GM12878 (cell line): ENCODE measurements at regions not wholly inside any gene's neighbourhood (a gene's known extent, or its start where the extent isn't known, plus 50 kb on each side); places are given as distances from the start of the nearest gene placed in this dataset.

Source experiments
- CREM ChIP-seq: IDR thresholded peaks from 2 replicates; pipeline ENCODE4 v1.6.1; 2014; ENCODE audit warnings: antibody characterized with exemption, low read depth
- EZH2 ChIP-seq: IDR thresholded peaks from 2 replicates; pipeline ENCODE4 v1.6.1; 2012; ENCODE audit warnings: low read depth, mild to moderate bottlenecking, control low read depth, inconsistent platforms, low read length, borderline replicate concordance; ENCODE audit not compliant: control insufficient read depth
- MYC ChIP-seq: IDR thresholded peaks from 2 replicates; pipeline ENCODE4 v1.6.1; 2011; ENCODE audit warnings: mild to moderate bottlenecking, low read length, moderate library complexity, inconsistent platforms; ENCODE audit not compliant: insufficient read depth, insufficient replicate concordance, insufficient read length, severe bottlenecking
- NR2C2 ChIP-seq: IDR thresholded peaks from 2 replicates; pipeline ENCODE4 v1.6.1; 2011; ENCODE audit warnings: borderline replicate concordance, low read depth; ENCODE audit not compliant: control insufficient read depth, insufficient read length
- PAX5 ChIP-seq: IDR thresholded peaks from 2 replicates; pipeline ENCODE4 v1.6.1; 2011; ENCODE audit warnings: low read depth, low read length, borderline replicate concordance
- RCOR1 ChIP-seq: conservative IDR thresholded peaks from 2 replicates; pipeline ENCODE4 v1.6.1; 2012; ENCODE audit warnings: low read depth, low read length, improper control_type of control experiment
- SIN3A ChIP-seq: IDR thresholded peaks from 2 replicates; pipeline ENCODE4 v1.6.1; 2012; ENCODE audit warnings: low read depth, low read length, improper control_type of control experiment
- SIX5 ChIP-seq: IDR thresholded peaks from 2 replicates; pipeline ENCODE4 v1.6.1; 2011; ENCODE audit warnings: mild to moderate bottlenecking, low read depth, low read length, moderate library complexity; ENCODE audit not compliant: severe bottlenecking
- SMAD1 ChIP-seq: fragments of 450-650 bp; IDR thresholded peaks from 2 replicates; pipeline ENCODE4 v1.6.1; 2018; ENCODE audit warnings: mild to moderate bottlenecking, low read depth; ENCODE audit not compliant: partially characterized antibody
- STAT1 ChIP-seq: fragments of 450-650 bp; conservative IDR thresholded peaks from 2 replicates; pipeline ENCODE4 v1.6.1; 2014; ENCODE audit warnings: antibody characterized with exemption, mild to moderate bottlenecking
- ZBED1 ChIP-seq: IDR thresholded peaks from 2 replicates; pipeline ENCODE4 v1.6.1; 2016; ENCODE audit warnings: borderline replicate concordance
- TF ChIP-seq, protein P1 (sequence below), 3 experiments: IDR thresholded peaks in 2 of 3; conservative IDR thresholded peaks in 1 of 3; 2 replicates each; pipeline ENCODE4 v1.5.1; 2011; ENCODE audit warnings: low read depth in 3 of 3, low read length in 3 of 3, mild to moderate bottlenecking in 3 of 3, control low read depth in 2 of 3, moderate library complexity in 2 of 3, inconsistent platforms in 1 of 3, mixed read lengths in 1 of 3; ENCODE audit not compliant: control insufficient read depth in 2 of 3, insufficient read depth in 1 of 3; ENCODE audit errors: extremely low read depth in 1 of 3
- TF ChIP-seq, protein P2 (sequence below): IDR thresholded peaks from 2 replicates; pipeline ENCODE4 v1.6.1; 2011; ENCODE audit warnings: low read depth, low read length, improper control_type of control experiment, borderline replicate concordance
- TF ChIP-seq, protein P3 (sequence below): fragments of 450-650 bp; IDR thresholded peaks from 2 replicates; pipeline ENCODE4 v1.6.1; 2017; ENCODE audit warnings: low read depth, mild to moderate bottlenecking, moderate library complexity

DNA sequence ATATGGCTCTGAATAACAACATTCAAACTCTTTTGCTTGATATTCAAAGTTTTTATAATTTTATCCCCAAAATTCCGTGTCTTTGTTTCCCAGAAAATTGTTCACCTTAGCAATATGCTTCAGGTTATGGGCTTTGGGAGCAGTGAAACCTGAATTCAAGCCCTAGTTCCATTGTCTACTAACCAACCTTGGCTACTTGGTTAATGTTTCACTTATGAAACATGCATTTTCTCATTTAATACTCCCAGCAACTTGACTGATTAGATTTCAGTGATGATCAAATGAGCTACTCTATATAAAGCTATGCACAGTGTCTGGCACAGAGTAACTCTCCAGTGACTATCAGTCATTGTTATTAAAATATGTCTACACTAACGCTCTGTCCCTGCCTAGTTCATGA, 192.2 kb upstream of the TENT5A start:
- TF ChIP-seq CREM (no peak), SIX5 (no peak), MYC (no peak), STAT1 (no peak), SIN3A (no peak), PAX5 (no peak), NR2C2 (no peak), SMAD1 (no peak), EZH2 (no peak), RCOR1 (no peak), ZBED1 (no peak)
- TF ChIP-seq, protein P1, sequence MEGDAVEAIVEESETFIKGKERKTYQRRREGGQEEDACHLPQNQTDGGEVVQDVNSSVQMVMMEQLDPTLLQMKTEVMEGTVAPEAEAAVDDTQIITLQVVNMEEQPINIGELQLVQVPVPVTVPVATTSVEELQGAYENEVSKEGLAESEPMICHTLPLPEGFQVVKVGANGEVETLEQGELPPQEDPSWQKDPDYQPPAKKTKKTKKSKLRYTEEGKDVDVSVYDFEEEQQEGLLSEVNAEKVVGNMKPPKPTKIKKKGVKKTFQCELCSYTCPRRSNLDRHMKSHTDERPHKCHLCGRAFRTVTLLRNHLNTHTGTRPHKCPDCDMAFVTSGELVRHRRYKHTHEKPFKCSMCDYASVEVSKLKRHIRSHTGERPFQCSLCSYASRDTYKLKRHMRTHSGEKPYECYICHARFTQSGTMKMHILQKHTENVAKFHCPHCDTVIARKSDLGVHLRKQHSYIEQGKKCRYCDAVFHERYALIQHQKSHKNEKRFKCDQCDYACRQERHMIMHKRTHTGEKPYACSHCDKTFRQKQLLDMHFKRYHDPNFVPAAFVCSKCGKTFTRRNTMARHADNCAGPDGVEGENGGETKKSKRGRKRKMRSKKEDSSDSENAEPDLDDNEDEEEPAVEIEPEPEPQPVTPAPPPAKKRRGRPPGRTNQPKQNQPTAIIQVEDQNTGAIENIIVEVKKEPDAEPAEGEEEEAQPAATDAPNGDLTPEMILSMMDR (IDR thresholded peaks at IDR 0.05 in 2 of 3, conservative IDR thresholded peaks at IDR 0.05 in 1 of 3; ENCODE audit: control insufficient read depth in 2 of 3, extremely low read depth in 1 of 3, insufficient read depth in 1 of 3, low read depth in 3 of 3, low read length in 3 of 3) = no peak
- TF ChIP-seq, protein P2, sequence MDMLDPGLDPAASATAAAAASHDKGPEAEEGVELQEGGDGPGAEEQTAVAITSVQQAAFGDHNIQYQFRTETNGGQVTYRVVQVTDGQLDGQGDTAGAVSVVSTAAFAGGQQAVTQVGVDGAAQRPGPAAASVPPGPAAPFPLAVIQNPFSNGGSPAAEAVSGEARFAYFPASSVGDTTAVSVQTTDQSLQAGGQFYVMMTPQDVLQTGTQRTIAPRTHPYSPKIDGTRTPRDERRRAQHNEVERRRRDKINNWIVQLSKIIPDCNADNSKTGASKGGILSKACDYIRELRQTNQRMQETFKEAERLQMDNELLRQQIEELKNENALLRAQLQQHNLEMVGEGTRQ = no peak
- TF ChIP-seq, protein P3, sequence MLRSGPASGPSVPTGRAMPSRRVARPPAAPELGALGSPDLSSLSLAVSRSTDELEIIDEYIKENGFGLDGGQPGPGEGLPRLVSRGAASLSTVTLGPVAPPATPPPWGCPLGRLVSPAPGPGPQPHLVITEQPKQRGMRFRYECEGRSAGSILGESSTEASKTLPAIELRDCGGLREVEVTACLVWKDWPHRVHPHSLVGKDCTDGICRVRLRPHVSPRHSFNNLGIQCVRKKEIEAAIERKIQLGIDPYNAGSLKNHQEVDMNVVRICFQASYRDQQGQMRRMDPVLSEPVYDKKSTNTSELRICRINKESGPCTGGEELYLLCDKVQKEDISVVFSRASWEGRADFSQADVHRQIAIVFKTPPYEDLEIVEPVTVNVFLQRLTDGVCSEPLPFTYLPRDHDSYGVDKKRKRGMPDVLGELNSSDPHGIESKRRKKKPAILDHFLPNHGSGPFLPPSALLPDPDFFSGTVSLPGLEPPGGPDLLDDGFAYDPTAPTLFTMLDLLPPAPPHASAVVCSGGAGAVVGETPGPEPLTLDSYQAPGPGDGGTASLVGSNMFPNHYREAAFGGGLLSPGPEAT = no peak
